ENCODE measurements at regions not wholly inside any gene's neighbourhood (a gene's known extent, or its start where the extent isn't known, plus 50 kb on each side); places are given as distances from the start of the nearest gene placed in this dataset.
A peak's percentile ranks its signal among the peaks of the same experiment; 100 is the strongest.

DNA sequence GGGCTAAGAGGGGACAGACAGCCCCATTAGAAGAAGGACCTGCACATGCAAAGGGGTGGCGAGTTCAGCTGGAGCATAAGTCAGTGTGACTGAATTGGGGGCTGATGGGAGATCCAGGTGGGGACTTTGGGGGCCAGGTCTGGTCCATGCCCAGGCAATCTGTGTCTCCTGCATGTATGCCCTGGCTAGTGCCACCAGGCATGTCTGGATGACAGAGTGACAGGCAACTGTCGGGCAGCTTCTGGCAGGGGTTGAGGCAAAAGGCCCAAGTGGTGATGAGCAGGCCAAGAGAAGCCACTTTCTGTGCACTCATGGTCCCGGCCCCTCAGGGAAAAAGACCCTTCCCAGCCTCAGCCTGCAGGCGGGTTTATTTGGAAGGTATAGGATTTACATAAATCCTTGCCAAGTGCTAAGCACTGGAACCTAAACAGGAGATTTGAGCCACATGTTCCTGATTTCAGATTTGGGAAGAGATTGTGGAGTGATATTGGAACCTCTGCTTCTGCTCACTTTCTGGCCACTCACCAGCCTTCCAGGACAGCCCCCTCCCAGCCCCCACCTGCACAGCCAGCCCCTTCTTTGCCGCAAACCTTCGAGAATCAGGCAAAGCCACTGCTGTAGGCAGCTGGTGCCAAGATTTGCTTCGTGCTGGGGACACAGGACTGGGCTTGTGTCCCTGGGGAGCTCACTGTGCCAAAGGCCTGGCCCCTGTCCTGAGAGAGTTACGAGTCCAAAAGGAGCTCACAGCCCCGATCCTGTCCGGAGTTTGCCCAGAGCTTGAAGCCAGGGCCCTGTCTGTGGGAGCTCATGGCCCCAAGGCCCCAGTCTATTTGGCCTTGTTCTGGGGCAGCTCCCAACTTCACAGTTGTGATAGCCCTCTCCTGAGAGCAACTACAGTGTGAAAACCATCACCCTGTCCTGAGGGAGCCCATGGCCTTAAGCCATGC lies 232.5 kb upstream of the RTL1 start:
- no peak for DNase-seq
- in situ Hi-C loops (cut with MboI; ENCODE audit: low pct_unique_long_range_greater_than_20kb, low sequenced_read_pairs), result no loop called here

DNA sequence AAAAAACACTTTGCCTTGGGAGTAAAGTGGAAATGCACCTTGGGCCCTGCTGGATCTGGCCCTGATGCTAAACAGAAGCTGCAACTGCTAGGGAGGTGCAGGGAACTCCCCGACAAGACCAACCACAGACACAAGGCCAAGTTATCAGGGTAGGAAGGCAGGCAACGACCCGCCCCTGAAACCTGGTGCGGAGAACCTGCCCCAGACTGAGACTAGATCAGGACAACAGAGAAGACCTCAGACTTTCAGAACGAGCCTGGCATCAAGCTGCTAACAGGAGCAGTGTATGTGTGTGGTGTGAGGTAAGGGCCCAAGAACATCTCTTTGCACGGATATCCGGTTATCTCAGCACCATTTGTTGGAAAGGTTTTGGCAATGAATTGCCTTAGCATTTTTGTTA lies 233.7 kb upstream of the RTL1 start:
- DNase-seq, result no peak

DNA sequence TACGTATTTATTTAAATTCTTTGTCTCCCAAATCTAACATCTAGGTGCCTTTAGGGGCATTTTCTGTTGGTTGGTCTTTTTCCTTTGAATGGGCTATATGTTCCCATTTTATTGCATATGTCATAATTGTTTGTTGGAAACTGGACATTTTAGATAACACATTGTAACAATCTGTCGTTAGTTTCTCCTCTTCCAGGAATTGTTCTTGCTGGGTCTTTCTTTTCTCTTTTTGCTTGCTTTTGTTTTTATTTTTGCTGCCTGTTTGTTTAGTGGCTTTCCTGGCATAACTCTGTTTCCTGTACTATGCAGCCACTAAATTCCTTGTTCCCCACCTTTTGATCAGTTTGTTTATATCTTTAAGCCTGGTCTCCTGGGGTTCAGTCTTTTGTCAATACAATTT lies 244.3 kb upstream of the RTL1 start:
- DNase-seq, result no peak
- in situ Hi-C loops (cut with MboI; ENCODE audit: low pct_unique_long_range_greater_than_20kb, low sequenced_read_pairs), result no loop called here

More for the DNA sequence above, 233.7 kb upstream of the RTL1 start:
- in situ Hi-C loops (cut with MboI; ENCODE audit: low pct_unique_long_range_greater_than_20kb, low sequenced_read_pairs), result no loop called here

DNA sequence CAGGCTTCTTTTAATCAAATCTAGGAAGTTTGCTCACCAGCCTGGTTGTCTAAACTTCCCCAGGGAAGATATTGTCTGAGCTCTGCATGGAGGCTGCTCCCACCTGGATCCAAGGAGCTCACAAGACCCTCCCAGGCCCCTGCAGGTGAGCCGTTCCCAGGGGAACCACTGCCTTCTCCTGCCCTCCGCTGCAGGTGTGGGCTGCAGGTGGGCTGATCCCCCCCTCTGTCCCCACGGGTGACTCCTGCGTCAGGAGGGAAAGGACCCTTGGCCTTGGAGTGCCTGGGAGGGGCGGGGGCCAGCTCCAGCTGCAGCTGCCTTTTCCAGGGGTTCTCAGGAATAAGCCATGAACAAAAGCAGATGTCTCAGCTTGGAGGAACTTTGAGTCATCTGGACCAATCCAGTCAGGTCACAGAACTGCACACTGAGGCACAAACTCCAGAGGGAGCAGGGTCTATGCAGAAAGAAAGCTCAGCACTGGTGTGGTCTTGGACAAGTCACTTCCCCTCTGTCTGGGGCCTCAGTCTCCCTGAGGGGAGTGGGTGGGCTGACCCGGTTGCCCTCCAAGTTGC lies 246.6 kb upstream of the RTL1 start:
- DNase-seq, result no peak
- in situ Hi-C loops (cut with MboI; ENCODE audit: low pct_unique_long_range_greater_than_20kb, low sequenced_read_pairs), result no loop called here

DNA sequence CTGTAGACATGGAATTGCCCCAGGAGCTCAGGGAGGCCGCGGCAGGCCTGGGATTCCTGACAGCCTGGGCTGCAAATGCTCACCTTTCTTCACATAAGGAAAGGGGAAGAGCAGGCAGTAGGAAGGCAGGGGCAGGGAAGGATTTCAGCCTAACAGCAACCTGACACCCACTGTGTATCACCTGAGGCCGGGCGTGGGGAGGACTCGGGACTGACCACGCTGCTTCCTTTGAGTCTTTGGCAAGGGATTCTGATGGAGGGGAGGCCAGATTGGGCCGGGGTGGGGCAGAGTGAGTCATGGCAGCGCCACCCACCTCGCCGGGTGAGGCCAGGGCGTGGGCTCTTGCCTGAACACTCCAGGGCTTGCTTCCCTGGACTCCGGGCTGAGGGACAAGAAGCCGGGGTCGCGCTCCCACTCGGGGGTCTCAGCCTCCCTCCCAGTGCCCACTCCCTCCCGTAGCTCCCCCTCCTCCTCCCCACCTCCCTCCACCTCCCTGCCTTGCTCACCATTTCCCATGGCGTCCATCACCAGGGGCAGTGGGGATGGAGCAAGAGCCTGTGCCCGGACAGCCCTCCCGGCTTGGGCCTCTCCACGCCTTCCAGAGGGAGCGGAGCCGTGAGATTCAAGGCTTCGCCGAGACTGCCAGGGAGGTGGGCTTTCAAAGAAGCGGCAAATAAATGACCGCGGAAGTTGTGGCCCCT lies 247.9 kb upstream of the RTL1 start:
- no peak for DNase-seq
- in situ Hi-C loops (cut with MboI; ENCODE audit: low pct_unique_long_range_greater_than_20kb, low sequenced_read_pairs), result no loop called here

DNA sequence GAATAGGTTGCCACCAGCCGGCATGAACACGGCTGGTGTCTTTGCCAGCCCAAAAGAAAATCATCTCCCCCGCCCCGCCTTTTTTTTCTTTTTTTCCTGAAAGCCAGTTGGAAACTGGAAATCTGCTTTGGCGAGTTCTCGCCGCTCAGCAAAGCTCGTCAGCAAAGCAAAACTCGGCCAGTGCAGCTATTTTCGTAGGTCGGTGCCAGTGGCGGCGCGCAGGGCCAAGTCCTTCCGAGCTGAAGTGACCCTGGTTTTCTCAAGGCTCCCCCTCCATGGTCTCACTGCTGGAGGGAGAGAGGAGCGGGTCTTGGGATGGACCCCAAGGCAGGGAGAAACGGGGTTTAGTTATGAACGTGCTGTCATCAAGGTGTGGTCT lies 248.4 kb upstream of the RTL1 start:
- in situ Hi-C loops (cut with MboI; ENCODE audit: low pct_unique_long_range_greater_than_20kb, low sequenced_read_pairs), result no loop called here
- no peak for DNase-seq

DNA sequence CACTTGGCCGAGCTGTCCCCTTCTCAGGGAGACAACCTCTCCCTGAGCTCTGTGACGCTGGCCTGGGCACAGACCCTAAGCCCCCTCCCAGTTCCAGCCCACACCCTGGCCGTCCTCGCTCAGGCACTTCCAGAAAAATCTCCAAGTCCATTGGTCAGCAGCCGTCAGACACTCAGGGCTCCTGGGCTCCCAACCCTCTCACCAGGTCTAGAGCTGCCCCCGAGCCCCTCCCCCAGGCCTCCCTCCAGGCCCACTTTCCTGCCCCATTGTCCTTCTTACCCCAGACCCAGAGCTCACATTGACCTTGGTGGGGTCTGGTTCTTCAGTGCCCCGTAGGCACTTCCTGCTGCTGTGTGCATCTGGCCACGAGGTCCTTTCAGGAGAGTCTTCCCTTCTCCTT lies 249.3 kb upstream of the RTL1 start:
- no peak for DNase-seq
- in situ Hi-C loops (cut with MboI; ENCODE audit: low pct_unique_long_range_greater_than_20kb, low sequenced_read_pairs), result no loop called here

DNA sequence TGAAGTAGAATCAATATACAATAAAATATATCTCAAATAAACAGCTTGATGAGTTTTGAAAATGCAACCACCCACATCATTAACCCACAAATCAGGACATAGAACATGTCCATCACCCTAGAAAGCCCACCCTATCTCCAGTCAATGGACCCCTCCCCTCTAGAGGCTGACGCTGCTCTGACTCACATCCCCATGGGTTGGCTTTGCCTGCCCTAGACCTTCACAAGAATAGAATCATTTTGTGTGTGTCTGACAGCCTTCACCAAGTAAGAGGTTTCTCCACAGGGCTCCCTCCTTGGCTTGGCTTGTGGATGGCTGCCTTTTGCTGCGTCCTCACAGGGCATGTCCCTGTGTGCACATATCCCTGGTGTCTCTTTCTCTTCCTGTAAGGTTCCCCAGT lies 250.2 kb upstream of the RTL1 start:
- no peak for DNase-seq
- in situ Hi-C loops (cut with MboI; ENCODE audit: low pct_unique_long_range_greater_than_20kb, low sequenced_read_pairs), result no loop called here

DNA sequence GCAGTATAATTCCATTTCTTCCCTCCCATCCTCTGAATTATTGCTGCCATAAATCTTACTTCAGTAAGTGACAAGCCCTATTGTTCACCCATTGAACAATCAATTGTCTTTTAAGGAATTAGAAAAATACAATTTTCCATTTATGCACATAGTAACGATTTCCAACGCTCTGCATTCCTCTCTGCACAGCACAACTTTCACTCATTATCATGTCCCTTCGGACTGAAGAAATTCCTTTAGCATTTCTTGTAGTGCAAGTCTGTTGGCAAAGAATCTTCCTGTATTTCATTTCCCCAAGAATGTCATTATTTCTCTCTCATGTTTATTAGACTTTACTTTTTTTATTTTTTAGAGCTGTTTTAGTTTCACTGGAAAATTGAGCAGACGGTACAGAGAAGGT lies 252.1 kb upstream of the RTL1 start:
- DNase-seq, result no peak
- in situ Hi-C loops (cut with MboI; ENCODE audit: low pct_unique_long_range_greater_than_20kb, low sequenced_read_pairs), result no loop called here

DNA sequence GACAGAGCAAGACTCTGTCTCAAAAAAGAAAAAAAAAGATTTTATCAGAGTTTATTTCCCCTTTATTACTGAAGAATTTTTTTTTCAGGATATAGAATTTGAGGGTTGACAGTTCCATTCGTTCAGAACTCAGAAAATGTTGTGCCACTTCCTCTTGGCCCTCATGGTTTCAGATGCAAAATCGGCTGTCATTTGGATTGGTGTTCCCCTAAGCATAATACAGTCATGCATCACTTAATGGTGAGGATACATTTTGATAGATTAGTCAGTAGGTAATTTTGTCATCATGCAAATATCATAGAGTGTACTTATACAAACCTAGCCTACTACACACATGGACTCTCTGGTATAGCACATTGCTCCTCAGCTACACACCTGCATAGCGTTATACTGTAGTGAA lies 263.9 kb upstream of the RTL1 start:
- in situ Hi-C loops (cut with MboI; ENCODE audit: low pct_unique_long_range_greater_than_20kb, low sequenced_read_pairs), result no loop called here
- DNase-seq, result peak; percentile 4

DNA sequence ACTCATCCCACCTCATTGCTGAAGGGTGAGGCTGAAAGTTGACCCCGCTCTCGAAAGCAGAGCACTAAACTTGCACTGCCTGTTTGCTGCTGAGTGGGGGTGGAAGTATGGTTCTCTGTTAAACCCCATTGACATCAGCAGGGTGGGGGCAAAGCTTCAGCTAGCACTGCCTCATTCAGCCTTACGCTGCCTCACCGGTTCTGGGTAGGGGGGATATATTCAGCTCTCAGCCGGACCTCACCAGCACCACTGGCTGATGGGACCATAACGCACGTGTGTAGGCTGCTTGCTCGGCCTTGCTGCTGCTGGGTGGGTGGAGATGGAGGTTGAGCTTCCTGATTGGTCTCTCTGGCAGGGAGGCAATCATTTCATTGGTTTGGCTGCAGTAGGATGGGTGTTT lies 265.7 kb upstream of the RTL1 start:
- in situ Hi-C loops (cut with MboI; ENCODE audit: low pct_unique_long_range_greater_than_20kb, low sequenced_read_pairs), result no loop called here
- DNase-seq, result no peak

DNA sequence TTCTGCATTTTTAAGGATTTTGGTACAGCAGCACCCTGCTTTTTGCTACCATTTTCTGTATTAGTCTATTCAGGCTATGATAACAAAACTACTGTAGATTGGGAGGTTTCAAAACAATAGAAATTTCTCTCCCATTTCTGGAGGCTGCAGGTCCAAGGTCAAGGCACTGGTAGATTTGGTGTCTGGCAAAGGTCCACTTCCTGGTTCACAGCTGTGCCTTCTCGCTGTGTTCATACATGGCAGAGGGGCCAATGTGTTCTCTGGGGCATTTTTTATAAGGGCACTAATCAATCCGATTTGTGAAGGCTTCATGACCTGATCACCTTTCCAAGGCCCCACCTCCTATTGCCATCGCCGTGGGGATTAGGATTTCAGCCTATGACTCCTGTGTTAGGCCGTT lies 268.1 kb upstream of the RTL1 start:
- DNase-seq, result no peak
- in situ Hi-C loops (cut with MboI; ENCODE audit: low pct_unique_long_range_greater_than_20kb, low sequenced_read_pairs), result no loop called here

DNA sequence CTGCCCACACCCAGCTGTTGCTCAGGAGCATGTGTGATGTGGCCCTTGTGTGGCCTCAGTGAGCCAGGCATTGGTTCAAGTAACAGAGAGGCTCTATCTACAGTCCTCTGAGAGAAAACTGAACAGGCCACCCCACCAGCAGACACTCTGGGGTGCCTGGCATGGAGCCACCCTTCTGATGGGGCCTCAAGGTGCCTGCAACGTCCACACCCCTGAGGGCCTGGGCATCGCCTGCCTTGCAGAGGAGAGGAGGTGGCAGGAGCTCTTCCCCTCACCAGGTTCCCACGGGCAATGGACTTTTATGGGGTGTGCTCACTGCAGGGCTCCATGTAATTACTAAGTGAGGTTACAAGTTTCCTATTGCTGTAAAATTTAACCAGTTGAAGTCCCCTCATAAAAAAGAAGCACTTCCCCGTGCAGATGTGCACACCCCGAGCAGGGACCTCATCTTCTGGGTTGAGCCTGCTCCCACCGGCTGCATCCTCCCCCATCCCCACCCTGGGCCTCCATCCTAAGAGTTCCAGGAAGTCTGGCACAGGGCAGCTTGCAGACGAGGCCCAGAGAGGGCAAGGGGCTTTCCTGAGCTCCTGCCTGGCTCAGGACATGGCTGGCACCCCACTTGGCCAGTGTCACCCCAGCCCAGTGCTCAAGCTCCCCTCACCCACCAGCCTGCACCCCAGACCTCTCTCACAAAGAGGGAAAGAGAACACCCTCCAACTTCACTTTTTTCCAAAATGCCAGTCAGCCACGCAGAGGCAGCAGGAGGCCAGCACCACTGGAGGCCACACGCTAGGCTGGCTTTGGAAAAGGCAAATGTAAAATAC lies 270.4 kb upstream of the RTL1 start:
- no peak for DNase-seq
- in situ Hi-C loops (cut with MboI; ENCODE audit: low pct_unique_long_range_greater_than_20kb, low sequenced_read_pairs), result no loop called here

DNA sequence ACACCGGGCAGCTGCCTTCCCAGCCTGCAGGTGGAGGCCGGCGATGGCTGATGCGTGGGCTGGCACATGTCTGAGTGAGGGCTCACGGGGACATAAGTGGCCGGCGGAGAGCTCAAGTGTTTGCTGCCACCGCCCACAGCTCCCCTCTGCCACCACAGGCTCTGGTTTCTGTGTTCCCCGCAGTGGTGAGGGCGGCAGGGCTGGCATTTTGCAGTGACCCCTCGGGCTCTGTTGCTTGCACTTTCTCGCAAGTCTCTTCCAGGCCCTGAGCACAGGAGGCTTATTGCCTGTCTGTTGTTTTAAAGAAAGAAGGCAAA lies 271.0 kb upstream of the RTL1 start:
- DNase-seq, result no peak
- in situ Hi-C loops (cut with MboI; ENCODE audit: low pct_unique_long_range_greater_than_20kb, low sequenced_read_pairs), result no loop called here

DNA sequence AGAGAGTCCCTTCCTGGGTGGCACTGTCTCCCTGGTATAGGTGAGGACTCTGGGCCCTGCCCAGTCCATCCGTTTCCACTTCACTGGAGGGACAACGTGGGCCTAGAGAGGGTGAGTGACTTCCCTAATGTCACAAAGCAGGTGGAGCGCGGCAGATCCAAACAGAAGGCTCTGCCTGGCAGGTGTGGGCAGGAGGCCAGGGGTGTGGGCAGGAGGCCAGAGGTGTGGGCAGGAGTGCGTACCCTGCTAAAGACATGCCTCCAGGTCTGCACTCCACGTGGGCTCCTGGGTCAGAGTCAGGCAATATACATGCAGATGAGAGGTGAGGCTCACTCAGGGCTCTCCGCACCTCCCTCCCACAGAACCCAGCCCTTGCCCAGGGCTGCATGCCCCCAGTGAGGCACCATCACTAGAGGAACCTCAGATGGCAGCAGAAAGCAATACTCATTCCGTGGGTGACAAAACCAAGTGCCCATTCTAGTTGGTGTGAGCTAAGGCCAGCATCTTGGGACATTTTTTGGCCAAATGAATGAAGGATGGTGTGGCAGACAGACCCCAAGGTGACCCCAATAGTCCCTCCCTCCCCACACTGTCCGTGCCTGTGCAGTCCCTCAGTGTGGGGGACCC lies 271.6 kb upstream of the RTL1 start:
- in situ Hi-C loops (cut with MboI; ENCODE audit: low pct_unique_long_range_greater_than_20kb, low sequenced_read_pairs), result no loop called here
- DNase-seq, result no peak

DNA sequence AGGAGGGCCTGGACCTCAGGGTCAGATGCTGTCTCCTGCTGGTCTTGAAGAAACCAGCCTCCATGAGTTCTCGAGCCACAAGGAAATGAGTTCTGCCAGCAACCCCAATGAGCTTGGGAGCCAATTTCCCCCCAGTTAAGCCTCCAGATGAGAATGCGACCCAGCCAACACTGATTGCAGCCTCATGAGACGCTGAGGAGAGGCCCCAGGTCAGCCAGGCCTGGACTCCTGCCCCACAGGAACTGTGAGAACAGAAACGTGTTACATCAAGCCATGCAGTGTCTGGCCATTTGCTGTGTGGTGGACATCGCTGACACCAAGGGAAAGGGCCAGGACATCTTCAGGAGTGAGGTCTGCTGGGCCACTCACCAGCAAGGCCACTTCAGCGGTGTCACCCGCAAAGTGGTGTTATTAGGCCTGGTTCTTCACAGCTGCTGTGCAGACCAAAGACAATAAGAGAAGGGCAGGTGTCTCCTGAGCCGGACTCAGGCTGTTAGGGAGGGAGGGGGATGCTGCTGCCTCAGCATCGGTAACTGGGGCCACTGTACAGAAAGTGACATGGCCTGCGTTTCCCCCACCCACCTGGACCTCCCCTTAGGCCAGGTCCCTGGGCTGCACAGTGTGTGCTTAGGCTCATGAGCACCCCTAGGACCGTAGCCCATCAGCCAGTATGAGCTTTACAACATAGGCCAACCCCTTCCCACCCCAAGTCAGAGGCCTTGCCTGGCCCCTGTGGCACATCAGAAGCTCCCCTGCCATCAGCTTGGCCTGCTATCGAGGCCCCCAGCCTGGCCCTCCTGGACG lies 272.4 kb upstream of the RTL1 start:
- no peak for DNase-seq
- in situ Hi-C loops (cut with MboI; ENCODE audit: low pct_unique_long_range_greater_than_20kb, low sequenced_read_pairs), result no loop called here

DNA sequence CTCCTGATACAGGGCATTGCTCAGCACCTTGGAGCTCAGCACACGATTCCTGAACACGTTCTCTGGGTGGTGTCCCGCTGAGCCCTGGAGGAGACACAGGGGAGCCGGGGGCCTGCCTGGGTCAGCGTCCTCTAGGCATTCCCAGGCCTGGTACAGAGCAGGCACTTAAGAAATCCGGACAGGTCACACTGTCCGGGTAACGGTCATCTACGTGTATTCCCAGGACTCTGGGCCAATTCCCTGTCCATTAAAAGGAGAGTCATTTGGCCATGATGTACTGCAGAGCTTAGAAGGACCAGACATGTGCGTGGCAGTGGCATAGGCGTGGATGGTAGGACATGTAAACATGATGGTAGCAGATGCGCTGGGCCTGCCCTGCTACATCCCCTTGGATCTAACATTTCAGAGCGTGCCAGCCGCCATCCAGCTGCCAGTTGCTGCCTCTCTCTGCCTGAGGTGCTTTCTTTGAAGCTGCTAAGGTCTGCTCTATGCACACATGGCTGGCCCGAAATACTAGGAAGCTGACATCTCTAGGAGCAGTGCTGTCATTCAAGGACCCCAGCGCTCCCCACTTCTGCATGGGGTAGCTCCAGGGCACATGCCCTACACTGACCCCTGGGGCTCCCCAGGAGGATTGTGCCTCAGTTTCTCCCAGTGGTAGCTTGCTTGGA lies 273.1 kb upstream of the RTL1 start:
- in situ Hi-C loops (cut with MboI; ENCODE audit: low pct_unique_long_range_greater_than_20kb, low sequenced_read_pairs), result no loop called here
- no peak for DNase-seq
